ENCODE measurements at regions not wholly inside any gene's neighbourhood (a gene's known extent, or its start where the extent isn't known, plus 50 kb on each side); places are given as distances from the start of the nearest gene placed in this dataset.

- peak overlapping the region; percentile 43 for H4K8ac ChIP-seq (ENCODE audit: low read length)
- H3K36me3 ChIP-seq (ENCODE audit: control insufficient read depth in 1 of 2, insufficient read depth in 2 of 2, low read depth in 1 of 2, low read length in 2 of 2) = no peaks in the 10 kb centered on the region
- H2BK12ac ChIP-seq (ENCODE audit: low read length in 2 of 2) = no peak overlapping the region
- no peaks in the 10 kb centered on the region for H3K79me1 ChIP-seq (replicated peaks; ENCODE audit: low read length, poor library complexity, severe bottlenecking)
- H3K23ac ChIP-seq (ENCODE audit: low read length in 2 of 2) = no peak overlapping the region
- H3K27me3 ChIP-seq (ENCODE audit: control insufficient read depth in 1 of 2, insufficient read depth in 1 of 2, low read length in 2 of 2) = no peaks in the 10 kb centered on the region
- no peak overlapping the region for H3K4me2 ChIP-seq (ENCODE audit: low read length, poor library complexity, severe bottlenecking)
- no peak for DNase-seq
- no peak overlapping the region for H3K4me3 ChIP-seq (ENCODE audit: insufficient read depth in 1 of 2, low read depth in 1 of 2, low read length in 2 of 2)
- no peak overlapping the region for H2BK15ac ChIP-seq (ENCODE audit: low read depth, poor library complexity, severe bottlenecking)
- no peak overlapping the region for H3K14ac ChIP-seq (ENCODE audit: low read length in 2 of 2)
- peak overlapping the region in 1 of 2 experiments; percentile 76 for H3K4ac ChIP-seq (ENCODE audit: low read depth in 1 of 2, low read length in 2 of 2)
- no peak overlapping the region for H2AK5ac ChIP-seq (ENCODE audit: low read length, severe bottlenecking)
- H3K9me3 ChIP-seq (ENCODE audit: control insufficient read depth, low read length) = no peaks in the 10 kb centered on the region
- H4K91ac ChIP-seq (ENCODE audit: low read length) = peak overlapping the region; percentile 83
- H3K9ac ChIP-seq (ENCODE audit: low read length) = no peak overlapping the region
- H3K18ac ChIP-seq (ENCODE audit: low read depth in 1 of 2, low read length in 2 of 2) = peak overlapping the region in 1 of 2 experiments; percentile 52
- no peak overlapping the region for H3K27ac ChIP-seq (ENCODE audit: low read length, poor library complexity, severe bottlenecking)
- H2BK120ac ChIP-seq (ENCODE audit: low read depth, low read length) = no peak overlapping the region
- peaks cover 6% of the 10 kb centered on the region for H3K4me1 ChIP-seq (ENCODE audit: control insufficient read depth, insufficient read depth, low read depth, low read length)
- H2BK5ac ChIP-seq (ENCODE audit: low read depth, low read length, poor library complexity, severe bottlenecking) = no peak overlapping the region
- WGBS = 93% methylated on average over 3 of the region's 3 CpGs
- H2AFZ ChIP-seq (ENCODE audit: low read depth, low read length) = no peak overlapping the region
These were observed 67.3 kb upstream of the UCN3 start for GRCh38 chr10:5297466-5297865.

- 98% methylated on average over 4 of the region's 4 CpGs for WGBS
- H2BK15ac ChIP-seq (ENCODE audit: low read depth, poor library complexity, severe bottlenecking) = no peak overlapping the region
- H3K4me3 ChIP-seq (ENCODE audit: insufficient read depth in 1 of 2, low read depth in 1 of 2, low read length in 2 of 2) = no peak overlapping the region
- H2BK12ac ChIP-seq (ENCODE audit: low read length in 2 of 2) = peak overlapping the region in 1 of 2 experiments; percentile 78
- H3K9me3 ChIP-seq (ENCODE audit: control insufficient read depth, low read length) = no peaks in the 10 kb centered on the region
- H4K8ac ChIP-seq (ENCODE audit: low read length) = no peak overlapping the region
- H2BK5ac ChIP-seq (ENCODE audit: low read depth, low read length, poor library complexity, severe bottlenecking) = no peak overlapping the region
- H3K4me1 ChIP-seq (ENCODE audit: control insufficient read depth, insufficient read depth, low read depth, low read length) = peaks cover 6% of the 10 kb centered on the region
- H3K27ac ChIP-seq (ENCODE audit: low read length, poor library complexity, severe bottlenecking) = no peak overlapping the region
- H2AK5ac ChIP-seq (ENCODE audit: low read length, severe bottlenecking) = no peak overlapping the region
- H3K9ac ChIP-seq (ENCODE audit: low read length) = no peak overlapping the region
- no peak overlapping the region for H3K14ac ChIP-seq (ENCODE audit: low read length in 2 of 2)
- no peak overlapping the region for H3K4ac ChIP-seq (ENCODE audit: low read depth in 1 of 2, low read length in 2 of 2)
- no peaks in the 10 kb centered on the region for H3K79me1 ChIP-seq (replicated peaks; ENCODE audit: low read length, poor library complexity, severe bottlenecking)
- no peak overlapping the region for H3K23ac ChIP-seq (ENCODE audit: low read length in 2 of 2)
- no peaks in the 10 kb centered on the region for H3K27me3 ChIP-seq (ENCODE audit: control insufficient read depth in 1 of 2, insufficient read depth in 1 of 2, low read length in 2 of 2)
- no peak for DNase-seq
- no peak overlapping the region for H4K91ac ChIP-seq (ENCODE audit: low read length)
- no peak overlapping the region for H3K4me2 ChIP-seq (ENCODE audit: low read length, poor library complexity, severe bottlenecking)
- no peak overlapping the region for H2AFZ ChIP-seq (ENCODE audit: low read depth, low read length)
- H3K36me3 ChIP-seq (ENCODE audit: control insufficient read depth in 1 of 2, insufficient read depth in 2 of 2, low read depth in 1 of 2, low read length in 2 of 2) = no peaks in the 10 kb centered on the region
- H2BK120ac ChIP-seq (ENCODE audit: low read depth, low read length) = no peak overlapping the region
- H3K18ac ChIP-seq (ENCODE audit: low read depth in 1 of 2, low read length in 2 of 2) = no peak overlapping the region
These were observed 66.8 kb upstream of the UCN3 start for GRCh38 chr10:5297996-5298395.

DNA sequence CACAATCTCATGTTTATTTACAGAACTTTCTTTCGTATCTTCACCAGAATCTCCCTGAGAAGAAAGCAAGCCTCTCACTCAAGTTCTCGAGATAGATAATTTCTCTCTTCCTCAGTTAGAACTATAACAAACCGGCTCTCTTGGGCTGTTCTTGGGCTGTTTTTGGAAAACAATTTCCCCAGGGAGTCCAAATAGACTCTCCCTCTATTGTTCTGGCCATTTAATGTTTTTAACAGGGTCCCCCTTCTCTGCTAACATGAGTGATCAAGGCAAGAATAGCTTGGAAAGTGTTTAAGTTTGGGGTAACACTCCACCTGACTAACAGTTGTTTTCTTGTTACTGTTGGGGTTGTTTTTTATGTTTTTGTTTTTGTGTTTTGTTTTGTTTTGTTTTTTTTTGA, 64.8 kb upstream of the UCN3 start:
- DNase-seq = no peak
- Histone ChIP-seq H2BK12ac (ENCODE audit: low read length in 2 of 2) (no peak overlapping the region), H3K18ac (ENCODE audit: low read depth in 1 of 2, low read length in 2 of 2) (no peak overlapping the region), H4K8ac (ENCODE audit: low read length) (no peak overlapping the region), H2AK5ac (ENCODE audit: low read length, severe bottlenecking) (no peak overlapping the region), H3K27ac (ENCODE audit: low read length, poor library complexity, severe bottlenecking) (no peak overlapping the region), H3K14ac (ENCODE audit: low read length in 2 of 2) (no peak overlapping the region), H2BK5ac (ENCODE audit: low read depth, low read length, poor library complexity, severe bottlenecking) (no peak overlapping the region), H3K4me1 (ENCODE audit: control insufficient read depth, insufficient read depth, low read depth, low read length) (no peaks in the 10 kb centered on the region), H3K79me1 (replicated peaks; ENCODE audit: low read length, poor library complexity, severe bottlenecking) (no peaks in the 10 kb centered on the region), H3K9ac (ENCODE audit: low read length) (no peak overlapping the region), H2BK15ac (ENCODE audit: low read depth, poor library complexity, severe bottlenecking) (no peak overlapping the region), H3K36me3 (ENCODE audit: control insufficient read depth in 1 of 2, insufficient read depth in 2 of 2, low read depth in 1 of 2, low read length in 2 of 2) (no peaks in the 10 kb centered on the region), H4K91ac (ENCODE audit: low read length) (no peak overlapping the region), H3K9me3 (ENCODE audit: control insufficient read depth, low read length) (peaks cover 4% of the 10 kb centered on the region), H2AFZ (ENCODE audit: low read depth, low read length) (no peak overlapping the region), H3K4me3 (ENCODE audit: insufficient read depth in 1 of 2, low read depth in 1 of 2, low read length in 2 of 2) (no peak overlapping the region), H3K27me3 (ENCODE audit: control insufficient read depth in 1 of 2, insufficient read depth in 1 of 2, low read length in 2 of 2) (no peaks in the 10 kb centered on the region), H2BK120ac (ENCODE audit: low read depth, low read length) (no peak overlapping the region), H3K23ac (ENCODE audit: low read length in 2 of 2) (no peak overlapping the region), H3K4me2 (ENCODE audit: low read length, poor library complexity, severe bottlenecking) (no peak overlapping the region), H3K4ac (ENCODE audit: low read depth in 1 of 2, low read length in 2 of 2) (no peak overlapping the region)
- 29% methylated on average over 3 of the region's 3 CpGs for WGBS

GRCh38 chr10:5303504-5303903, 61.3 kb upstream of the UCN3 start:
- H2BK12ac ChIP-seq (ENCODE audit: low read length in 2 of 2) = no peak overlapping the region
- whole genome bisulfite sequencing = 97% methylated on average over 2 of the region's 2 CpGs

More at GRCh38 chr10:5303504-5303903, 61.3 kb upstream of the UCN3 start:
- H4K91ac ChIP-seq (ENCODE audit: low read length) = no peak overlapping the region
- no peaks in the 10 kb centered on the region for H3K27me3 ChIP-seq (ENCODE audit: control insufficient read depth in 1 of 2, insufficient read depth in 1 of 2, low read length in 2 of 2)
- H3K18ac ChIP-seq (ENCODE audit: low read depth in 1 of 2, low read length in 2 of 2) = no peak overlapping the region
- H3K14ac ChIP-seq (ENCODE audit: low read length in 2 of 2) = no peak overlapping the region
- H3K9ac ChIP-seq (ENCODE audit: low read length) = no peak overlapping the region
- H2AFZ ChIP-seq (ENCODE audit: low read depth, low read length) = no peak overlapping the region
- no peaks in the 10 kb centered on the region for H3K79me1 ChIP-seq (replicated peaks; ENCODE audit: low read length, poor library complexity, severe bottlenecking)
- H3K4me3 ChIP-seq (ENCODE audit: insufficient read depth in 1 of 2, low read depth in 1 of 2, low read length in 2 of 2) = no peak overlapping the region
- H3K4ac ChIP-seq (ENCODE audit: low read depth in 1 of 2, low read length in 2 of 2) = no peak overlapping the region
- H2BK15ac ChIP-seq (ENCODE audit: low read depth, poor library complexity, severe bottlenecking) = no peak overlapping the region
- no peak overlapping the region for H3K27ac ChIP-seq (ENCODE audit: low read length, poor library complexity, severe bottlenecking)
- no peak overlapping the region for H2AK5ac ChIP-seq (ENCODE audit: low read length, severe bottlenecking)
- no peaks in the 10 kb centered on the region for H3K4me1 ChIP-seq (ENCODE audit: control insufficient read depth, insufficient read depth, low read depth, low read length)
- H3K9me3 ChIP-seq (ENCODE audit: control insufficient read depth, low read length) = peaks cover 4% of the 10 kb centered on the region
- H3K36me3 ChIP-seq (ENCODE audit: control insufficient read depth in 1 of 2, insufficient read depth in 2 of 2, low read depth in 1 of 2, low read length in 2 of 2) = no peaks in the 10 kb centered on the region
- no peak for DNase-seq
- no peak overlapping the region for H3K4me2 ChIP-seq (ENCODE audit: low read length, poor library complexity, severe bottlenecking)
- no peak overlapping the region for H2BK5ac ChIP-seq (ENCODE audit: low read depth, low read length, poor library complexity, severe bottlenecking)
- H3K23ac ChIP-seq (ENCODE audit: low read length in 2 of 2) = no peak overlapping the region
- no peak overlapping the region for H2BK120ac ChIP-seq (ENCODE audit: low read depth, low read length)
- no peak overlapping the region for H4K8ac ChIP-seq (ENCODE audit: low read length)
